ENCODE measurements at regions not wholly inside any gene's neighbourhood (a gene's known extent, or its start where the extent isn't known, plus 50 kb on each side); places are given as distances from the start of the nearest gene placed in this dataset.
"Not testable (repeated sequence)": the region's sequence is repeated elsewhere in the genome, so short reads cannot be mapped to it uniquely, and the experiment has no call there.

GRCh38 chr15:20012837-20013236 is 528.8 kb downstream of the GOLGA6L6 start:
- not testable (repeated sequence) for TF ChIP-seq CTCF, POLR2A (IDR thresholded peaks at IDR 0.05)
